HG02642 (cell line): ENCODE measurements at regions not wholly inside any gene's neighbourhood (a gene's known extent, or its start where the extent isn't known, plus 50 kb on each side); places are given as distances from the start of the nearest gene placed in this dataset.
"Not testable (repeated sequence)": the region's sequence is repeated elsewhere in the genome, so short reads cannot be mapped to it uniquely, and the experiment has no call there.

Source experiments
- ATAC-seq: cut with Tn5 transposase; IDR thresholded peaks from one replicate; pipeline ENCODE4 v1.9.1; 2021; ENCODE audit warnings: mild to moderate bottlenecking; ENCODE audit not compliant: unreplicated experiment, poor library complexity

DNA sequence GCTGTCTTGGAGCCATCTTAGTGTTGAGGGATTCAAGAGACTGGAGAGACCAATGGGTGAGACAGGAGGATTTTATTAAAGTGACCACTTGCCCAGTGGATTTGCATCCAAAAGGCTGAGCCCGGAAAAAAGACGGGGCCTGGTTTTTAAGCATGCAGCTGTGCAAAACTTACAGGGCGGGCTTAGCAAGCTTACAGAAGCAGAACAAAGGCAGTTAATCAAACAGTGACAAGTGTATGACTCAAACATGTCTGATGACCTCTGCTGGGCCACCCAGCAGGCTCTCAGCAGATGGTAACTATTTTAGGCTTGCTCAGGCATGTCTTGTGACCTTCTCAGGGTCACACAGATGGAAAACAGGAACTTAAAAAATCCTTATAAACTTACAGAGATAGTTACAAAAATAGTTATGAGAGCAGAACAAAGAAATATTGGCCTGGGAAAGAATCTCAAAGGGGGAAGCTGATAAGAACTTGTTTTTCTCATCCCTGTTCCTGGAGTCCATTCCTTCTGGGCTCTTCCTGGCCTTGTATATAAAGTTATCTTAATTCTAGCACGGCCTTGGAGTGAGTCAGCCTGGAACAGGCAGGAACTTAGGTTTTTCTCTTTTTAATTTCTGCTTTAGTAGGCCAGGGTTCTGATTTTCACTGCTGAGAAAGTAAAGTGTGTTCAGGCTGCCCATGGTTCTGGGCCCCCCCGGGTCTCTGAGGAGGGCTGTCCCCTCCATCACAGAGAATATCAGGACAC is 141.3 kb downstream of the CCDC74A start:
- ATAC-seq, result not testable (repeated sequence)

DNA sequence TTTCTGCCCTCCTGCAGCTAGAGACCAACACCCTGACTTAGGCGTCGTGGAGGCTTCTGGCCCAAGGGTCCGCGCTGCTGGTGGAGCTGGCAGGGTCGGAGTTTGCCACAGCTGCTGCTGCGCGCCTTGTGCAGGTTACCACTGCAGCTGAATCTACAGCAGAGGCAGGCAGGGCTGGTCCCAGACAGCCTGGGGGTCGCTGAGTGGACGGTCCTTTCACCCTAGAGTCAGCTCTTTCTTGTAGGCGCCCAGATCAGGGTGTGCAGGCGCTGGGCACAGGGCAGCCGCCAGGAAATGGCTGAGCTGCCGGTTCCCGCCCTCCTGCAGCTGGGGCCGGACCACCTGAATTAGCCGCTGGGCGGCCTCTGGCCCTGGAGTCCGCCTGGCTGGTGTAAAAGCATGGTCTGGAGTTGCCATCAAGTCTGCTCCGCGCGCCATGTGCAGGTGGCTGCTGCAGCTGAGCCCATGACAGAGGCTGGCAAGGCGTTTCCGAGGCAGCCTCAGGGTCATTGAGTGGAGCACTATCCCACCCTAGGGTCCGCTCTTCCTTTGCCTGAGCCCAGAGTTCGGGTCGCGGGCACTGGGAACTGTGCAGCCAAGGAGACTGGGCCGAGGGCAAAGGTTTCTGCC is 144.3 kb downstream of the CCDC74A start:
- ATAC-seq, result not testable (repeated sequence)

DNA sequence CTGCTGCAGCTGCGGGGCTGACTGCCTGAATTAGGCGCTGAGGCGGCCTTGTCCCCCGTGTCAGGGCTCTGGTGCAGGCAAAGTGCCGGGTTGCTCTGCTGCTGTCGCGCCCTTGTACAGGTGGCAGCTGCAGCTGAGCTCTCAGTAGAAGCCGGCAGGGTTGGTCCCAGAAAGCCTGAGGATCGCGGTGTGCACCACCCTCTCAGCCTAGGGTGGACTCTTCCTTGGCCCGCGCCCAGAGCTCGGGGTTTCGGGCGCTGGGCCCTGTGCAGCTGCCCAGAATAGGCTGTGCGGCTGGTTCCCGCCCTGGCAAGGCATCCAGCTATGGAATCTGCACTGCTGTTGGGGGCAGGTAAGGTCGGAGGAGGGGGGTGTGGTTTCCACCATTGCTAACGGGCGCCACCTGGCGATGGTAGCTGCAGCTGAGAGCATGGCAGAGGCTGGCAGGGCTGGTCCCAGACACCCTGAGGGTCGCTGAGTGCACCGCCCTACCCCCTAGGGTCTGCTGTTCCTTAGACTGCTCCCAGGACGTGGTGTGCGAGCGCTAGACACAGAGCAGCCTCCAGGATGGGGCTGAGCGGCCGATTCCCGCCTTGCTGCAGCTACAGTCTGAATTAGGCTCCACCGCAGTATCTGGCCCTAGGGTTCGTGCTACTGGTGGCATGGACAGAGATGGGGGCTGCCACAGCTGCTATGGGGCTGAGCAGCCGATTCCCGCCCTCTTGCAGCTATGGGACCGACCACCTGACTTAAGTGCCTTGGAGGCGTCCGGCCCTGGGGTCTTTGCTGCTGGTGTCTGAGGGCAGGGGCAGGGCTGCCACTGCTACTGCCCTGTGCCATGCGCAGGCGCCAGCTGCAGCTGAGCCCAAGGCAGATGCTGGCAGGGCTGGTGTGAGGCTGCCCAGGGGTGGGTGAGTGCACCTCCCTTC is 145.0 kb downstream of the CCDC74A start:
- ATAC-seq, result peak; percentile 94

DNA sequence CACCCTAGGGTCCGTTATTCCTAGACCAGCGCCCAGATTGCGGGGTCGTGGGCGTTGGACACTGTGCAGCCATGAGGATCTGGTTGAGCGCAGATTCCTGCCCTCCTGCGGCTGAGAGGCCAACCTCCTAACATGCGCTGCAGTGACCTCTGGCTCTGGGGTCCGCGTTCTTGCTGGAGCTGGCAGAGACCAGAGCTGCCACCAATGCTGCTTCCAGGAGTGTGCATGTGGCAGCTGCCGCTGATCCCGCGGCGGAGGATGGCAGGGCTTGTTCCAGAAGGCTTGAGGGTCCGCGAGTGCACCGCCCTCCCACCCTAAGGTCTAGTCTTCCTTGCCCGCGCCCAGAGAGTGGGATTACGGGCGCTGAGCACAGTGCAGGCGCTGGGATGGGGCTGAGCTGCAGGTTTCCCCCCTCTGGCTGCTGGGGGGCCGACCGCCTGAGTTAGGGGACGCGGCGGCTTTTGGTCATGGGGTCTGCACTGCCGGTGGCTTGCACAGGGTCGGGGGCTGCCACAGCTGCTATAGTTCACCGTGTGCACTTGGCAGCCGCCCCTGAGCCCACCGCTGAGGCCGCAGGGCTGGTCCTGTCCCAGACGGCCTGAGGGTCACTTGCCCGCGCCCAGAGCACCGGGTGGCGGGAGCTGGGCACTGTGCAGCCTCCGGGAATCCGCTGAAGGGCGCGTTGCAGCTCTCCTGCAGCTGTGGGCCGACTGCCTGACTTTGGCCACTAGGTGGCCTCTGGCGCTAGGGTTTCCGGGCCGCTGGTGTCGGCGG is 145.9 kb downstream of the CCDC74A start:
- peak; percentile 93 for ATAC-seq

DNA sequence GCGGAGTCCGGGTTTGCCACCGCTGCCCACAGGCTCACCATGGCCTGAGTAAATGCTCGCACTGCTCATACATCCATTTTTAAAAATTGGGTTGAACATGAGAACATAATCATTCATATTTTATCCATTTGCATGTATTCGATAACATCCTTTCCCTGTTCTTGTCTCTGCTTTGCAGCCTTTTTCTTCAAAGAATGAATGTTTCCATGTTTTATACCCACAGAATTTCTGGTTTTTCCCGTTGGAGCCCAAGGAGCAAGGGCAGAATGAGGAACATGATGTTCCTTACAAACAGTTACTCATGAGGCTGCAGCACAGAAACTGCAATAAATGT is 146.5 kb downstream of the CCDC74A start:
- ATAC-seq, result no peak

DNA sequence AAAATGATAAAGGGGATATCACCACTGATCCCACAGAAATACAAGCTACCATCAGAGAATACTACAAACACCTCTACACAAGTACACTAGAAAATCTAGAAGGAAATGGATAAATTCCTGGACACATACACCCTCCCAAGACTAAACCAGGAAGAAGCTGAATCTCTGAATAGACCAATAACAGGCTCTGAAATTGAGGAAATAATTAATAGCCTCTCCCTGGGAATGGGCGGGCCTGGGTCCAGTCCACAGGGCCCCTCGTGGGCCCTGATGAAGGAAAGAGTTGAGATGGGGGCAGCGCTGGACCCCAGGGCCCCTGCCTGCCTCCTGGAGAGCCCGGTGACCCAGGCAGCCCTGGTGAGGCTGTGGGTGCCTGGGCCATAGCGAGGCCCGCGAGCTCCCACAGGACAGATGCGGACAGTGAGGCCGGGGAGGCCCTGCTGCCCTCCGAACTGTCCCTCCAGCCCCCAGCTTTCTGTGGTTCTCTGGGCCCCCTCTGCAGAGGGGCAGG is 154.0 kb downstream of the CCDC74A start:
- peak; percentile 17 for ATAC-seq

DNA sequence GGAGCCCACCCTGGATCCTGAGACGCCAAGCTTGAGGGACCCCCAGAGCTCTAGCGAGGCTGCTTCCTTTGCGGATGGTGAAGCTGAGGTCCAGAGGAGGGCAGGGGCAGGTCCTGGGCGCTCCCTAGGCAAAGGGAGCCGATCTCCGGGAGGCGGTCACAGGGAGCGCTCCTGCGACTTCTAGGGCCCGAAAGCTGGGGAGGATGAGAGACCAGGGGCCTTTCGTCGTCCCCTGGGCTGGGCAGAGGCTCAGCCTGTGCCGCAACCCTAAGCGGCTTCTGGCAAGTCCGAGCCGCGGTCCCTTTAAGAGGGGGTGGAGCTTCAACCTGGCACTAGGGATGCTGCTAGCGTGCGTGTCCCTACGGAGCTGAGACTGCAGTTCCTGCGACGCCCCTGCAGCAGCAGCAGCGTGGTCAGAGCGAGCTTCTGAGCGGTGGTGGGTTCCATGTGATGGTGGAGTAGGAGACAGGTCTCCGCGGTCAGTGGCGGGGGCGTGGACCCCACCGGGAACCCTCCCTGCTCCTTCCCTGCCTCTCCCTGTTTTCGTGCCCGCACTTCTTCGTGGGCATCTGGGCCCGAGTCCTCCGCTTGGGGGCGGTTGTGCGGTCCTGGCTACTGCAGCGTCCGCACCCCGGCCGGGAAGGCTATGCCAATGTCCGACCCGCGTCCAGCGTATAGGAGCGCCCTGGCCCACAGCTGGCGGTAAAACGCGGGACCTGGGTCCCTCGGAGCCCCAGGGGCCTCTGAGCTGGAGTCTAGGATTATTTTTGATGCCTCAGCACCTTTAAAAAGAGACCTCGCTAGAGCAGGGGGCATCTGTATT is 154.6 kb downstream of the CCDC74A start:
- ATAC-seq, result peak; percentile 99

DNA sequence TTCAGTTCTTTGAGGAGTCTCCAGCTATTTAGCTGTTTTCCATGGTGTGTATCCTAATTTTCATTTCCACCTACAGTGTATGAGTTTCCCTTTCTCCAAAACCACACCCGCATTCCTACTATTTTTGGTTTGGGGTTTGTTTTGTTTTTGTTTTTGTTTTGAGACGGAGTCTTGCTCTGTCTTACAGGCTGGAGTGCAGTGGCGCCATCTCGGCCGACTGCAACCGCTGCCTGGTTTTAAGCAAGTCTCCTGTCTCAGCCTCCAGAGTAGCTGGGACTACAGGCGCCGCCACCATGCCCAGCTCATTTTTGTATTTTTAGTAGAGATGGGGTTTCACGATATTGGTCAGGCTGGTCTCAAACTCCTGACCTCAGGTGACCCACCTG is 155.2 kb downstream of the CCDC74A start:
- peak; percentile 45 for ATAC-seq

DNA sequence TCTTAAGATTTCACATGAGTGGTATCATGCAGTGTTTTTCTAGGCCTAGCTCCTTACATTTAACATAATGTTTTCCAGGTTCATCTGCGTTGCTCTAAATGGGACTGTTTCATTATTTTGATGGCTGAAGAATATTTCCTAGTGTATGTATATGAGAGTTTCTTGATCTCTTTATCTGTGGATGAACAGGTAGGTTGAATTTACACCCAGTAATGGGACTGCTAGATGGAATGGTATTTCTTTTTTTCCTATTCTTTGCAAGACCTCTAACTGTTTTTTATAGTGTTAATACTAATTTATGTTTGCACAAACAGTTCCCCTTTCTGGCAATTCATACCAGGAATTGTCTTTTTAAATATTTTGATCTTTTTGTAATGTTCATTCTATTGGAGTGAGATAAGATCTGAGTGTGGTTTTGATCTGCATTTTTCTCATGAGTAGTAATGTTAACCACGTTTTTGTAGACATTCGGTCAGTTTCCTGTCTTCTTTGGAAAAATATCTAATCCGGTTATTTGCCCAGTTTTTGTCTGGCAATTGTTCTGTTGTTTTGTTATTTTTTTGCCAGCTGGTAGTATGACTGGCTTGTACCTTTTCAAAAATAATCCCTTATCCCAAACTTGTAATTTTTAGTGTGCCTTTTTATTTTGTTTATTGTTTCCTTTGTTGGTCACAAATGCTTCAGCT is 157.1 kb downstream of the CCDC74A start:
- ATAC-seq, result not testable (repeated sequence)

DNA sequence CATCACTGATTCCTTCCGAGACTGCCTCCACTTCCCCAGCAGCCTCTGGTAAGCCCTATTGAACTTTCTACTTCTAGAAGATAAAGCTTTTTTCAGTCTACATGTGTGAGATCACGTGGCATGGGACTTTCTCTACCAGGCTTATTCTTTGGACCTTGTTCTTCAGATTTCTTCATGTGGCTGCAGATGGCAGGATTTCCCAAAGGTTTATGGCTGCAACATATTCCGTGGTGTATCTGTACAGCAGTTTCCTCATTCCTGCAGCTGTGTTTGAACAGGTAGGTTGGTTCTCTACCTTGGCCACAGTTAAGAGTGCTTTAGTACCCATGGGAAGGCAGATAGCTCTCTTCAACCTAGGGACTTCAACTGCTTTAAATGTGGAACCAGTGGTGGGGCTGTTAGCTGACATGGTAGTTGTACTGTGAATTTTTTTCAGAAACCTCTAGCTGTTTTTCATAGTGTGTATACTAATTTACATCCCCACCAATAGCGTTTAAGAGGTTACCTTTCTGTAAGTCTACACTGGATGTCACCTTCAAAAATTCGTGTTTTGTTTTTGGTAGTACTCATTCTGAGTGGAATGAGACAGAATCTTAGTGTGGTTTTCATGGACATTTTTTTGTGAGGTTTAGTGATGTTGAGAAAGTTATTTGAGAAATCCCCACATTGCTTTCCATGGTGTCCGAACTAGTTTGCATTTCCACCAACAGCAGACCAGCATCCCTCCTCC is 158.6 kb downstream of the CCDC74A start:
- ATAC-seq, result not testable (repeated sequence)

DNA sequence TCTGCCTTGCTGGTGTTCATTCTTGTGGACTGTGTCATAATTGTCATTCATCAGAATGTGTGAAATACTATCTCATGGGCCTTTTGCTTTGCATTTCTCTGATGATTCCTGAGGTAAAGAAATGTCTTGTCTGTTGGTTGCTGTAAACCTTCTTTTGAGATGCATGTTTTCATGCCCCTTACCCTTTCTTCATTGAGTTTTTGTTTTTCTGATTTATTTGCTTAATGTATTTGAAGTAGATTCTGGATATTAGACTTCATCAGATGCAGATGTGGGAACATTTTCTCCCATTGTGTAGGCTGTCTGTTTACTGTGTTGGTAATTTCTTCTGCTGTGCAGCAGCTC is 159.2 kb downstream of the CCDC74A start:
- ATAC-seq, result not testable (repeated sequence)

DNA sequence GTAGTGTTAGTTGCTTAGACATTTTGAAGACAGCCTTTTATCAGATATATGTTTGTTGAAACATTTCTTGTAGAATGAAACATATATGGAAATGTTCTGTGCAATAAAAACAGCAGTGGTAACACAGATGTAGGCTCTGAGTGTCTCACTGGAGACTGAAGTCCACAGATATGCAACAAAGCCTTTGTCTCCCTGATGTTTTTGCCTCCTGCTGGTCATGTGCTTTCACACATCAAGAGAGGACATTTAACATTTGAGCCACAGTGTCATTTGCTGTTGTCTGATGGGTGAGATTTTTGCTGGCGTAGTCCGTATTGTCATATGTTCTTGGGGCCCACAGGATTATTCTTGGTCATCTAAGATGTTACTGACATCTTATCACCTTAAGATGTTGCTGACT is 161.4 kb downstream of the CCDC74A start:
- ATAC-seq, result not testable (repeated sequence)

DNA sequence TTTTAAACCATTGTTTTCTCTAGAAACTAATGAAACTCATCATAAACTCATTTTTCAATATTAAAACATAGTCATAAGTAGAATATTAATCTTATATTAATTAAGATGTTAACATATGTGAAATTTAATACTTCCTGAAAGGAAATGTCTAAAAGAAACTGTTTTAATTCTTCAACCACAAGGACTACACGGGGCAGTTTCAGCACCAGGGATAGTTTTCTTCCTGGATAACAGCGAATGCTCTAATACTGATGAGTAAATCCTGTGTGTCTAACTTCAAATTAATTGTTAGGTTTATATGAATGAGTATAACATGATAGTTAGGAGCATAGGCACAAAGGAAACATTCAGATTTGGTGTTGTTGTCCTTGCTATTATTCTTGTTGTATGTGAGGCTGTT is 183.6 kb downstream of the CCDC74A start:
- ATAC-seq, result not testable (repeated sequence)

DNA sequence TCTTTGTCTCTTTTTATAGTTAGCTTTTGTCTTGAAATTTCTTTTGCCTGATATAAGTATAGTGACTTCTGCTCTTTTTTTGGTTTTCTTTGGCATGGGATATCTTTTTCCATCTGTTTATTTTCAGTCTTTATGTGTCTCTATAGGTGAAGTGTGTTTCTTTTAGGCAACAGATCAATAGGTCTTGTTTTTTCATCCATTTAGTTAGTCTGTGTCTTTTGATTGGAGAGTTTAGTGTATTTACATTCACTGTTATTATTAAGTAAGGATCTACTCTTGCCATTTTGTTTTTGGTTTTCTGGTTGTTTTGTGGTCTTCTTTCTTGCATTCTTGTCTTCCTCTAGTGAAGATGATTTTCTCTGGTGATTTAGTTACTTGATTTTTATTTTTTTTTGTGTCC is 190.2 kb downstream of the CCDC74A start:
- ATAC-seq, result not testable (repeated sequence)

DNA sequence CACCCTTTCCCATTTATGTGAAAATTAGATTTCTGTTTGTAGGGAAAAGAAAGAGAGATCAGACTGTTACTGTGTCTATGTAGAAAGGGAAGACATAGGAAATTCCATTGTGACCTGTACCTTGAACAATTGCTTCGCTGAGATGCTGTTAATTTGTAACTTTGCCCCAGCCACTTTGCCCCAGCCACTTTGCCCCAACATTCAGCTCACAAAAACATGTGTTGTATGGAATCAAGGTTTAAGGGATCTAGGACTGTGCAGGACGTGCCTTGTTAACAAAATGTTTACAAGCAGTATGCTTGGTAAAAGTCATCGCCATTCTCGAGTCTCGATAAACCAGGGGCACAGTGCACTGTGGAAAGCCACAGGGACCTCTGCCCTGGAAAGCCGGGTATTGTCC is 193.5 kb downstream of the CCDC74A start:
- ATAC-seq, result not testable (repeated sequence)

DNA sequence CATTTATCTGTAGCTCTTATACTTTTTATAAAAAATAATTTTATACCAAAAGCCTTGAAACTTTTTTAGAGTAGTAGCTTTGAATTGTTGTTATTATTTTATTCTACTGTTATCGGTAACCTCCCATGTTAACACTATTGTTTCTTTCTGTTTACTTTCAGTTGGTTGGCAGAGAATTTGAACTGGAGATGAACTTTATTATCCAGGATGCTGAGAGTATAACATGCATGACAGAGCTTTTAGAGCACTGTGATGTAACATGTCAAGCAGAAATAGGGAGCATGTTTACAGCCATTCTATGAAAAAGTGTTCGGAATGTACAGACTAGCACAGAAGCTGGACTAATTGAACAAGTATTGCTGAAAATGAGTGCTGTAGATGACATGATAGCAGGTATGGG is 194.6 kb downstream of the CCDC74A start:
- not testable (repeated sequence) for ATAC-seq

DNA sequence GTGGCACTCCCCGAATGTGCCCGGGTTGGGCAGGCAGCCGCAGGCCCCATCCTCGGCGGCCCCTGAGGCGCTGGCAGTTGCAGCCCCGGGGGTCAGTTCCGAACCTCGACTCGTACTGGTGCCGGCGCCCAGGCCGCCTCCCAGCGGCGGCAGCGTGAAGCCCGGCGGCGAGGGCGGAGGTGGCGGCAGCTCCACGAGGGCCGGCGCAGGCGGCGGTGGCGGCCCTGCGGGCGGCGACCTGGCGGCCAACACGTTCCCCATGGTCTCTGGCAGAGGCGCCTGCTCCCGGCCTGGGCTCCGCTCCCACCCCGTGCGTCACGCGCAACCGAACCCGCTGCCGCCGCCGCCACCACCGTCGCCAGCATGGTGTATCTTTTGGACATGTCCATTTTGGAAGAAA is 196.3 kb downstream of the CCDC74A start:
- ATAC-seq, result no peak

DNA sequence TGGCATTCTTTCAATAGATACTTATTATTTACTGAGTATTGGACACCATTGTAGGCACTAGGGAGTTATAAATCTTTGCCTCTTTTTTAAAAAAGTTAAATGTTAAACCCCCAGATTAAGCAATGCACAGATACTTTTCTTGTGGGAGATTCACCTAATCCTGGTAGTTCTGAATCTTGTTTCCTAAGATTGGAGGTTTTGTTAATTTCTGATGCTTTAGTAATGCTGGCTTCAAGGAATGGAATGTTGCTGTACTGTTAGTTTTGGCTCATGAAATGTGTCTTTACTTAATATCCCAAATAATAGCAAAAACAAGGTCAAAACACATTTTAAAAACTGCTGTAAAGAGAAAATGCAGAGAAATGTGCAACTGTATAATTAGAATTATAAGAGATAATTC is 200.8 kb downstream of the CCDC74A start:
- ATAC-seq, result not testable (repeated sequence)
